Astrocyte (in vitro differentiated cells and primary cell): ENCODE measurements at regions not wholly inside any gene's neighbourhood (a gene's known extent, or its start where the extent isn't known, plus 50 kb on each side); places are given as distances from the start of the nearest gene placed in this dataset.

ENCODE experiments used
- DNase-seq: peaks from one replicate; pipeline ENCODE4 v3.0.0-alpha.2; 2010; ENCODE audit warnings: low read depth
- FAIRE-seq: peaks from 2 replicates; lab custom pipeline; 2011; peaks lifted over from hg19 to GRCh38; lab: Jason Lieb, UNC
- H2AFZ ChIP-seq: 2 replicates; pipeline ENCODE4 v1.6.0; 2012; ENCODE audit warnings: low read depth, low read length, inconsistent platforms
- H3K27ac ChIP-seq: 2 replicates; pipeline ENCODE4 v1.5.1; 2011; ENCODE audit warnings: low read depth, low read length, inconsistent platforms
- H3K27me3 ChIP-seq: 2 replicates; pipeline ENCODE4 v1.6.0; 2011; ENCODE audit warnings: low read length, inconsistent platforms; ENCODE audit not compliant: insufficient read depth
- H3K36me3 ChIP-seq: 2 replicates; pipeline ENCODE4 v1.5.1; 2011; ENCODE audit warnings: low read length, inconsistent platforms; ENCODE audit not compliant: insufficient read depth
- H3K4me1 ChIP-seq: 2 replicates; pipeline ENCODE4 v1.5.1; 2011; ENCODE audit warnings: low read length, inconsistent platforms; ENCODE audit not compliant: insufficient read depth
- H3K4me2 ChIP-seq: 2 replicates; pipeline ENCODE4 v1.6.0; 2012; ENCODE audit warnings: low read length, inconsistent platforms
- H3K4me3 ChIP-seq: 2 replicates; pipeline ENCODE4 v1.5.1; 2011; ENCODE audit warnings: low read depth, mild to moderate bottlenecking, low read length, inconsistent platforms; ENCODE audit not compliant: insufficient read depth
- H3K79me2 ChIP-seq: 2 replicates; pipeline ENCODE4 v1.6.0; 2012; ENCODE audit warnings: mild to moderate bottlenecking, low read length, inconsistent platforms; ENCODE audit not compliant: insufficient read depth
- H3K9ac ChIP-seq: 2 replicates; pipeline ENCODE4 v1.6.0; 2012; ENCODE audit warnings: mild to moderate bottlenecking, low read length, inconsistent platforms
- H3K9me3 ChIP-seq: 2 replicates; pipeline ENCODE4 v1.5.1; 2012; ENCODE audit warnings: low read depth, mild to moderate bottlenecking, low read length, inconsistent platforms; ENCODE audit not compliant: insufficient read depth
- H4K20me1 ChIP-seq: 2 replicates; pipeline ENCODE4 v1.6.0; 2012; ENCODE audit warnings: low read length, inconsistent platforms; ENCODE audit not compliant: insufficient read depth
- H3K27ac Mint-ChIP-seq: one replicate; pipeline ENCODE4 v1.8.0; 2021; ENCODE audit warnings: mild to moderate bottlenecking, mixed read lengths; ENCODE audit not compliant: unreplicated experiment
- H3K27me3 Mint-ChIP-seq: one replicate; pipeline ENCODE4 v1.8.0; 2021; ENCODE audit warnings: low read depth, mixed read lengths; ENCODE audit not compliant: unreplicated experiment
- H3K36me3 Mint-ChIP-seq: one replicate; pipeline ENCODE4 v1.8.0; 2021; ENCODE audit warnings: low read depth, mixed read lengths; ENCODE audit not compliant: unreplicated experiment
- H3K4me1 Mint-ChIP-seq: one replicate; pipeline ENCODE4 v1.8.0; 2021; ENCODE audit warnings: low read depth, mixed read lengths; ENCODE audit not compliant: unreplicated experiment
- H3K4me3 Mint-ChIP-seq: one replicate; pipeline ENCODE4 v1.8.0; 2021; ENCODE audit warnings: mild to moderate bottlenecking, moderate library complexity, mixed read lengths; ENCODE audit not compliant: unreplicated experiment
- H3K9me3 Mint-ChIP-seq: one replicate; pipeline ENCODE4 v1.8.0; 2021; ENCODE audit warnings: mild to moderate bottlenecking, mixed read lengths; ENCODE audit not compliant: unreplicated experiment
- EZH2 ChIP-seq: IDR thresholded peaks from 2 replicates; pipeline ENCODE4 v1.6.1; 2012; ENCODE audit warnings: mild to moderate bottlenecking, low read length, inconsistent platforms; ENCODE audit not compliant: insufficient read depth
- TF ChIP-seq, protein P1 (sequence below): IDR thresholded peaks from 2 replicates; pipeline ENCODE4 v1.5.1; 2011; ENCODE audit warnings: low read depth, mild to moderate bottlenecking, inconsistent platforms, low read length, moderate library complexity; ENCODE audit not compliant: insufficient read depth

- Histone ChIP-seq H3K9ac (no peak overlapping the region), H3K27me3 (no peaks in the 10 kb centered on the region), H3K79me2 (no peaks in the 10 kb centered on the region), H3K9me3 (no peaks in the 10 kb centered on the region), H3K36me3 (no peaks in the 10 kb centered on the region), H3K4me1 (no peaks in the 10 kb centered on the region), H3K4me3 (no peak overlapping the region), H3K27ac (no peak overlapping the region), H3K4me2 (no peak overlapping the region), H4K20me1 (no peaks in the 10 kb centered on the region), H2AFZ (no peak overlapping the region)
- FAIRE-seq (no peak), DNase-seq (no peak)
- Mint-ChIP-seq H3K27ac (no peak overlapping the region), H3K4me3 (no peak overlapping the region), H3K27me3 (no peaks in the 10 kb centered on the region), H3K36me3 (no peaks in the 10 kb centered on the region), H3K4me1 (peaks cover 4% of the 10 kb centered on the region), H3K9me3 (peaks cover 3% of the 10 kb centered on the region)
- TF ChIP-seq, protein P1, sequence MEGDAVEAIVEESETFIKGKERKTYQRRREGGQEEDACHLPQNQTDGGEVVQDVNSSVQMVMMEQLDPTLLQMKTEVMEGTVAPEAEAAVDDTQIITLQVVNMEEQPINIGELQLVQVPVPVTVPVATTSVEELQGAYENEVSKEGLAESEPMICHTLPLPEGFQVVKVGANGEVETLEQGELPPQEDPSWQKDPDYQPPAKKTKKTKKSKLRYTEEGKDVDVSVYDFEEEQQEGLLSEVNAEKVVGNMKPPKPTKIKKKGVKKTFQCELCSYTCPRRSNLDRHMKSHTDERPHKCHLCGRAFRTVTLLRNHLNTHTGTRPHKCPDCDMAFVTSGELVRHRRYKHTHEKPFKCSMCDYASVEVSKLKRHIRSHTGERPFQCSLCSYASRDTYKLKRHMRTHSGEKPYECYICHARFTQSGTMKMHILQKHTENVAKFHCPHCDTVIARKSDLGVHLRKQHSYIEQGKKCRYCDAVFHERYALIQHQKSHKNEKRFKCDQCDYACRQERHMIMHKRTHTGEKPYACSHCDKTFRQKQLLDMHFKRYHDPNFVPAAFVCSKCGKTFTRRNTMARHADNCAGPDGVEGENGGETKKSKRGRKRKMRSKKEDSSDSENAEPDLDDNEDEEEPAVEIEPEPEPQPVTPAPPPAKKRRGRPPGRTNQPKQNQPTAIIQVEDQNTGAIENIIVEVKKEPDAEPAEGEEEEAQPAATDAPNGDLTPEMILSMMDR = no peak
- TF ChIP-seq EZH2 = no peak
Observed at GRCh38 chr10:106435081-106435480, 729.4 kb downstream of the SORCS1 start.

- no peaks in the 10 kb centered on the region for H3K79me2 ChIP-seq
- peaks cover 9% of the 10 kb centered on the region for H3K4me1 ChIP-seq
- no peaks in the 10 kb centered on the region for H3K9me3 ChIP-seq
- H3K9ac ChIP-seq = no peak overlapping the region
- H3K27me3 Mint-ChIP-seq = no peaks in the 10 kb centered on the region
- no peak overlapping the region for H3K4me3 ChIP-seq
- no peak for TF ChIP-seq EZH2
- TF ChIP-seq, protein P1 = no peak
- peaks cover 7% of the 10 kb centered on the region for H3K4me1 Mint-ChIP-seq
- H3K27ac Mint-ChIP-seq = no peak overlapping the region
- H3K4me2 ChIP-seq = no peak overlapping the region
- peak overlapping the region; percentile 74 for H3K27ac ChIP-seq
- H2AFZ ChIP-seq = no peak overlapping the region
- H3K27me3 ChIP-seq = no peaks in the 10 kb centered on the region
- H3K36me3 Mint-ChIP-seq = no peaks in the 10 kb centered on the region
- FAIRE-seq (no peak), DNase-seq (peak; percentile 41)
- no peaks in the 10 kb centered on the region for H3K36me3 ChIP-seq
- H4K20me1 ChIP-seq = no peaks in the 10 kb centered on the region
- no peak overlapping the region for H3K4me3 Mint-ChIP-seq
- H3K9me3 Mint-ChIP-seq = no peaks in the 10 kb centered on the region
Observed at GRCh38 chr10:106424981-106425380, 739.5 kb downstream of the SORCS1 start.

DNA sequence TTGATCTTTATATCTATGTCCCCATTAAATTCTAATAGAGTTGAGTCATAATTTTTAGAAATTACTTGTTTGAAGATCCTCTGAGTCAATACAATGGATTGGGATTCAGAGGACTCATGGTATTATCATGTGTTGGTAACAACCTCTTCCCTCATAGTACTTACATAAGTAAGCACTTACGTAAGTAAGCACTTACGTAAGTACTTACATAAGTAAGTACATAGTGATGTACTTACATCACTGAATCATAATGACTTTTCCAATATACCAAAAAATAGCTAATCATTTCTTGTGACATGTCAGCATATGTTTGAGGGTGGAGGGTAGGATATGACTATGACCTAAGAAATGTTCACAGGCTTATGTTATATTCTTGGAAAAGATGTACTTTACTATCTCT is 740.5 kb downstream of the SORCS1 start:
- FAIRE-seq (peak; percentile 60), DNase-seq (peak; percentile 90)
- H3K27me3 ChIP-seq = no peaks in the 10 kb centered on the region
- H3K27me3 Mint-ChIP-seq = no peaks in the 10 kb centered on the region
- no peaks in the 10 kb centered on the region for H3K9me3 Mint-ChIP-seq
- no peak overlapping the region for H3K4me2 ChIP-seq
- H3K36me3 ChIP-seq = no peaks in the 10 kb centered on the region
- no peaks in the 10 kb centered on the region for H3K9me3 ChIP-seq
- TF ChIP-seq, protein P1 = no peak
- no peak for TF ChIP-seq EZH2
- H3K4me1 ChIP-seq = peaks cover 9% of the 10 kb centered on the region
- no peak overlapping the region for H3K9ac ChIP-seq
- H4K20me1 ChIP-seq = no peaks in the 10 kb centered on the region
- H3K4me3 ChIP-seq = no peak overlapping the region
- no peak overlapping the region for H3K27ac Mint-ChIP-seq
- peak overlapping the region; percentile 88 for H3K27ac ChIP-seq
- H3K4me1 Mint-ChIP-seq = peaks cover 7% of the 10 kb centered on the region
- H2AFZ ChIP-seq = no peak overlapping the region
- H3K79me2 ChIP-seq = no peaks in the 10 kb centered on the region
- no peaks in the 10 kb centered on the region for H3K36me3 Mint-ChIP-seq
- no peak overlapping the region for H3K4me3 Mint-ChIP-seq
